ENCODE measurements at regions not wholly inside any gene's neighbourhood (a gene's known extent, or its start where the extent isn't known, plus 50 kb on each side); places are given as distances from the start of the nearest gene placed in this dataset.

- TF ChIP-seq CTCF (IDR thresholded peaks at IDR 0.05) (peak in 1 of 4 donors; percentile 9), POLR2A (IDR thresholded peaks at IDR 0.05) (no peak)
Observed at GRCh38 chr15:31461911-31462480, 135.4 kb downstream of the KLF13 start.

Measured in right lobe of liver (tissue), 4 donors.